GM12864 (cell line): ENCODE measurements at regions not wholly inside any gene's neighbourhood (a gene's known extent, or its start where the extent isn't known, plus 50 kb on each side); places are given as distances from the start of the nearest gene placed in this dataset.

Experiments used
- DNase-seq: peaks from one replicate; pipeline ENCODE4 v3.0.0-alpha.2; 2011; ENCODE audit warnings: low read depth
- H3K4me3 ChIP-seq: 2 replicates; pipeline ENCODE4 v1.5.1; 2011; ENCODE audit warnings: mild to moderate bottlenecking, low read depth, low read length, control low read depth
- CTCF ChIP-seq: IDR thresholded peaks from 2 replicates; pipeline ENCODE4 v1.5.1; 2011; ENCODE audit warnings: low read depth, mild to moderate bottlenecking, moderate library complexity, low read length, control low read depth, inconsistent platforms; ENCODE audit errors: missing control alignments

GRCh38 chrX:63929608-63930007, 144.6 kb upstream of the ARHGEF9 start:
- H3K4me3 ChIP-seq, result no peak overlapping the region
- DNase-seq, result no peak
- no peak for TF ChIP-seq CTCF

GRCh38 chrX:63927848-63928247, 142.8 kb upstream of the ARHGEF9 start:
- TF ChIP-seq CTCF, result no peak
- no peak overlapping the region for H3K4me3 ChIP-seq
- DNase-seq, result no peak

- no peak for DNase-seq
Measured at GRCh38 chrX:63922221-63922620, 137.2 kb upstream of the ARHGEF9 start.

GRCh38 chrX:63920875-63921274, 135.9 kb upstream of the ARHGEF9 start:
- no peak overlapping the region for H3K4me3 ChIP-seq
- TF ChIP-seq CTCF, result no peak
- DNase-seq, result no peak

More at GRCh38 chrX:63922221-63922620, 137.2 kb upstream of the ARHGEF9 start:
- TF ChIP-seq CTCF, result no peak
- H3K4me3 ChIP-seq, result no peak overlapping the region

- no peak for DNase-seq
- H3K4me3 ChIP-seq, result no peak overlapping the region
- TF ChIP-seq CTCF, result no peak
Measured at GRCh38 chrX:63919081-63919480, 134.1 kb upstream of the ARHGEF9 start.

- H3K4me3 ChIP-seq, result no peak overlapping the region
Measured at GRCh38 chrX:63918611-63919010, 133.6 kb upstream of the ARHGEF9 start.

GRCh38 chrX:63917296-63917695, 132.3 kb upstream of the ARHGEF9 start:
- DNase-seq, result no peak

More at GRCh38 chrX:63918611-63919010, 133.6 kb upstream of the ARHGEF9 start:
- TF ChIP-seq CTCF, result no peak
- no peak for DNase-seq

More at GRCh38 chrX:63917296-63917695, 132.3 kb upstream of the ARHGEF9 start:
- TF ChIP-seq CTCF, result no peak
- no peak overlapping the region for H3K4me3 ChIP-seq
